A549 (cell line): ENCODE measurements at regions not wholly inside any gene's neighbourhood (a gene's known extent, or its start where the extent isn't known, plus 50 kb on each side); places are given as distances from the start of the nearest gene placed in this dataset.

Experiments
- ATAC-seq, 2 experiments: fragments of 200-7000 bp in 1 of 2; fragments of >200 bp in 1 of 2; cut with Nextera tagmentation in 1 of 2; cut with Tn5 transposase in 1 of 2; 3 replicates each; pipeline versions ENCODE4 v1.8.0 to v1.9.1; 2018 to 2020; ENCODE audit warnings: mild to moderate bottlenecking in 1 of 2, moderate library complexity in 1 of 2
- CTCF ChIA-PET: fragments of 300-600 bp; sonication (Branson Sonifier 250); formaldehyde crosslinking; extraction: SDS; loops from one replicate; lab custom pipeline; 2021; ENCODE audit warnings: antibody characterized with exemption, inconsistent platforms; lab: Yijun Ruan, JAX
- POLR2A ChIA-PET: fragments of 350-600 bp; formaldehyde crosslinking; extraction: SDS; loops from one replicate; lab custom pipeline; 2021; ENCODE audit warnings: antibody characterized with exemption, inconsistent platforms; lab: Yijun Ruan, JAX
- DNase-seq, 2 experiments: peaks; one replicate each; pipeline versions ENCODE4 v3.0.0 to v3.0.0-alpha.2; 2011 to 2016; ENCODE audit warnings: low read depth in 1 of 2, low spot score in 1 of 2
- FAIRE-seq: peaks from 2 replicates; lab custom pipeline; 2011; peaks lifted over from hg19 to GRCh38; lab: Jason Lieb, UNC
- H3K27ac ChIP-seq, 2 experiments: fragments of >200 bp; sonication (Bioruptor Twin); formaldehyde crosslinking; 3 replicates each; pipeline ENCODE4 v1.5.1; 2016 to 2017
- H3K4me1 ChIP-seq: fragments of >200 bp; sonication (Bioruptor Twin); formaldehyde crosslinking; 3 replicates; pipeline ENCODE4 v1.6.1; 2016
- H3K4me2 ChIP-seq: fragments of >200 bp; sonication (Bioruptor Twin); formaldehyde crosslinking; 3 replicates; pipeline ENCODE4 v1.6.1; 2016
- H3K4me3 ChIP-seq: fragments of >200 bp; sonication (Bioruptor Twin); formaldehyde crosslinking; 3 replicates; pipeline ENCODE4 v1.5.1; 2016
- H3K9me3 ChIP-seq: fragments of >200 bp; sonication (Bioruptor Twin); formaldehyde crosslinking; 3 replicates; pipeline ENCODE4 v1.6.1; 2016
- ATOH8 ChIP-seq: fragments of 250-450 bp; sonication (Bioruptor Pico); IDR thresholded peaks from 2 replicates; pipeline ENCODE4 v1.5.0; 2020; ENCODE audit warnings: low read depth, mild to moderate bottlenecking, moderate library complexity
- BCL3 ChIP-seq: fragments of >200 bp; sonication (Bioruptor Twin); formaldehyde crosslinking; IDR thresholded peaks from 3 replicates; pipeline ENCODE4 v1.6.1; 2016
- BHLHE40 ChIP-seq: IDR thresholded peaks from 2 replicates; pipeline ENCODE4 v1.6.1; 2012; ENCODE audit warnings: low read depth, low read length, inconsistent platforms
- CBX8 ChIP-seq: fragments of 200-600 bp; sonication (generic); IDR thresholded peaks from 2 replicates; pipeline ENCODE4 v1.6.1; 2016
- CEBPB ChIP-seq, 2 experiments: fragments of >200 bp in 1 of 2; sonication (Bioruptor Twin) in 1 of 2; formaldehyde crosslinking in 1 of 2; IDR thresholded peaks; 2 replicates each; pipeline ENCODE4 v1.6.1; 2012 to 2016
- E2F6 ChIP-seq: IDR thresholded peaks from 2 replicates; pipeline ENCODE4 v1.6.1; 2012; ENCODE audit warnings: low read depth, borderline replicate concordance
- EHF ChIP-seq: fragments of 250-450 bp; sonication (Bioruptor Pico); IDR thresholded peaks from 2 replicates; pipeline ENCODE4 v1.5.0; 2020; ENCODE audit warnings: mild to moderate bottlenecking
- ESRRA ChIP-seq: fragments of 150-350 bp; IDR thresholded peaks from 2 replicates; pipeline ENCODE4 v1.6.1; 2014; ENCODE audit warnings: mild to moderate bottlenecking, low read length, borderline replicate concordance
- FOXS1 ChIP-seq: fragments of 250-450 bp; sonication (Bioruptor Pico); IDR thresholded peaks from 2 replicates; pipeline ENCODE4 v1.5.0; 2020; ENCODE audit warnings: mild to moderate bottlenecking, moderate library complexity
- HDAC2 ChIP-seq: fragments of 200-600 bp; sonication (generic); IDR thresholded peaks from 2 replicates; pipeline ENCODE4 v1.6.1; 2016
- HES2 ChIP-seq: fragments of >200 bp; sonication (Bioruptor Twin); formaldehyde crosslinking; IDR thresholded peaks from 2 replicates; pipeline ENCODE4 v1.6.1; 2016
- HMGXB4 ChIP-seq: fragments of 250-450 bp; sonication (Bioruptor Pico); IDR thresholded peaks from 2 replicates; pipeline ENCODE4 v1.5.0; 2021; ENCODE audit warnings: mild to moderate bottlenecking, moderate library complexity, borderline replicate concordance
- HOXB5 ChIP-seq: fragments of 250-450 bp; sonication (Bioruptor Pico); IDR thresholded peaks from 2 replicates; pipeline ENCODE4 v1.5.0; 2020; ENCODE audit warnings: mild to moderate bottlenecking, moderate library complexity
- JUN ChIP-seq, 2 experiments: fragments of >200 bp; sonication (Bioruptor Twin); formaldehyde crosslinking; IDR thresholded peaks; 2 replicates in 1 of 2; 3 replicates in 1 of 2; pipeline ENCODE4 v1.6.1; 2016 to 2017
- KDM1A ChIP-seq: fragments of 200-600 bp; sonication (generic); IDR thresholded peaks from 2 replicates; pipeline ENCODE4 v1.6.1; 2016; ENCODE audit warnings: low read depth, mild to moderate bottlenecking
- KDM5A ChIP-seq: fragments of 200-600 bp; sonication (generic); IDR thresholded peaks from 2 replicates; pipeline ENCODE4 v1.6.1; 2016; ENCODE audit warnings: antibody characterized with exemption, mild to moderate bottlenecking
- MAZ ChIP-seq: fragments of 150-350 bp; IDR thresholded peaks from 2 replicates; pipeline ENCODE4 v1.6.1; 2014; ENCODE audit warnings: antibody characterized with exemption, low read depth, low read length, borderline replicate concordance
- NFE2L2 ChIP-seq: fragments of 150-350 bp; conservative IDR thresholded peaks from 2 replicates; pipeline ENCODE4 v1.6.1; 2014; ENCODE audit warnings: low read length
- NR3C1 ChIP-seq: fragments of >200 bp; sonication (Bioruptor Twin); formaldehyde crosslinking; IDR thresholded peaks from 3 replicates; pipeline ENCODE4 v1.6.1; 2017
- PBX3 ChIP-seq: IDR thresholded peaks from 2 replicates; pipeline ENCODE4 v1.6.1; 2012
- PHF8 ChIP-seq: fragments of 200-600 bp; sonication (generic); IDR thresholded peaks from 2 replicates; pipeline ENCODE4 v1.6.1; 2016; ENCODE audit warnings: low read depth, mild to moderate bottlenecking, antibody characterized with exemption, moderate library complexity, borderline replicate concordance
- POLR2A ChIP-seq: IDR thresholded peaks from 2 replicates; pipeline ENCODE4 v1.6.1; 2012; ENCODE audit warnings: mild to moderate bottlenecking, low read length
- RNF2 ChIP-seq: fragments of 200-600 bp; sonication (generic); IDR thresholded peaks from 2 replicates; pipeline ENCODE4 v1.6.1; 2016; ENCODE audit warnings: low read depth, mild to moderate bottlenecking, antibody characterized with exemption, moderate library complexity, borderline replicate concordance
- SMC3 ChIP-seq: fragments of >200 bp; sonication (Bioruptor Twin); formaldehyde crosslinking; IDR thresholded peaks from 3 replicates; pipeline ENCODE4 v1.6.1; 2018; ENCODE audit warnings: inconsistent platforms
- TFCP2L1 ChIP-seq: fragments of 250-450 bp; sonication (Bioruptor Pico); IDR thresholded peaks from 2 replicates; pipeline ENCODE4 v1.5.0; 2021; ENCODE audit warnings: mild to moderate bottlenecking
- TP53 ChIP-seq: fragments of 250-450 bp; sonication (Bioruptor Pico); IDR thresholded peaks from 2 replicates; pipeline ENCODE4 v1.5.0; 2021; ENCODE audit warnings: mild to moderate bottlenecking, moderate library complexity
- USF2 ChIP-seq: fragments of 450-650 bp; IDR thresholded peaks from 2 replicates; pipeline ENCODE4 v1.6.1; 2014; ENCODE audit warnings: antibody characterized with exemption
- ZC3H11A ChIP-seq: fragments of 450-650 bp; IDR thresholded peaks from 2 replicates; pipeline ENCODE4 v1.6.1; 2014; ENCODE audit warnings: antibody characterized with exemption, mild to moderate bottlenecking
- ZFP36 ChIP-seq: fragments of 450-650 bp; IDR thresholded peaks from 2 replicates; pipeline ENCODE4 v1.6.1; 2014; ENCODE audit warnings: borderline replicate concordance; ENCODE audit not compliant: partially characterized antibody
- ZNF302 ChIP-seq: fragments of 250-450 bp; sonication (Bioruptor Pico); IDR thresholded peaks from 2 replicates; pipeline ENCODE4 v1.9.0; 2021; ENCODE audit warnings: inconsistent platforms, mild to moderate bottlenecking, moderate library complexity
- ZSCAN20 ChIP-seq: fragments of 250-450 bp; sonication (Bioruptor Pico); IDR thresholded peaks from 2 replicates; pipeline ENCODE4 v1.8.0; 2022; ENCODE audit warnings: mild to moderate bottlenecking, moderate library complexity
- WGBS: methylation state at CpG from one replicate; pipeline ENCODE4 v1.1.6; 2017; ENCODE audit errors: missing lambda C conversion rate; 5-methylcytosine and 5-hydroxymethylcytosine counted together

- TF ChIP-seq HMGXB4 (CRISPR knock-in tag) (no peak), ZFP36 (no peak), HES2 (no peak), HOXB5 (CRISPR knock-in tag) (no peak), BCL3 (no peak), SMC3 (no peak), CEBPB (IDR thresholded peaks at IDR 0.05) (no peak)
These were observed 862.6 kb downstream of the USP25 start (continued) for GRCh38 chr21:16592381-16592780.

- H3K4me1 ChIP-seq = peaks cover 3% of the 10 kb centered on the region; the same call in 2 of the 3 replicates
- no peak overlapping the region for H3K27ac ChIP-seq
- no peak overlapping the region for H3K4me2 ChIP-seq
- WGBS = 55% methylated on average over 1 of the region's 1 CpG
- ATAC-seq (no peak), FAIRE-seq (no peak), DNase-seq (no peak)
- POLR2A ChIA-PET = no interaction called here
- no peaks in the 10 kb centered on the region for H3K9me3 ChIP-seq
- CTCF ChIA-PET = no interaction called here
- no peak for TF ChIP-seq FOXS1 (CRISPR knock-in tag)
- TF ChIP-seq BHLHE40 = no peak
- TF ChIP-seq HOXB5 (CRISPR knock-in tag) = no peak
- no peak for TF ChIP-seq NR3C1
- no peak for TF ChIP-seq TFCP2L1
- TF ChIP-seq MAZ = no peak
- no peak for TF ChIP-seq RNF2
- TF ChIP-seq ZFP36 = no peak
- no peak for TF ChIP-seq ESRRA
- no peak for TF ChIP-seq ATOH8 (CRISPR knock-in tag)
- no peak for TF ChIP-seq ZSCAN20 (CRISPR knock-in tag)
- no peak for TF ChIP-seq HES2
- TF ChIP-seq KDM5A = no peak
- no peak for TF ChIP-seq PHF8
- no peak overlapping the region for H3K4me3 ChIP-seq
These were observed 864.4 kb downstream of the USP25 start for GRCh38 chr21:16594191-16594590.

- Histone ChIP-seq H3K4me3 (no peak overlapping the region), H3K4me1 (no peaks in the 10 kb centered on the region), H3K4me2 (no peak overlapping the region), H3K9me3 (no peaks in the 10 kb centered on the region), H3K27ac (no peak overlapping the region)
- WGBS = 89% methylated on average over 4 of the region's 4 CpGs
- ChIA-PET POLR2A (no interaction called here), CTCF (no interaction called here)
- no peak for ATAC-seq
- TF ChIP-seq ZSCAN20 (CRISPR knock-in tag) = no peak
- TF ChIP-seq ZC3H11A = no peak
- no peak for TF ChIP-seq USF2
- no peak for TF ChIP-seq CBX8
- TF ChIP-seq JUN (IDR thresholded peaks at IDR 0.05) = no peak
- no peak for TF ChIP-seq NFE2L2
- no peak for TF ChIP-seq ZNF302 (CRISPR knock-in tag)
- no peak for TF ChIP-seq POLR2A
- no peak for TF ChIP-seq HDAC2
- no peak for TF ChIP-seq PBX3
- no peak for TF ChIP-seq EHF (CRISPR knock-in tag)
- no peak for TF ChIP-seq E2F6
- no peak for TF ChIP-seq TP53 (CRISPR knock-in tag)
- TF ChIP-seq KDM5A = no peak
- TF ChIP-seq KDM1A = no peak
- no peak for DNase-seq
- no peak for FAIRE-seq
These were observed 866.6 kb downstream of the USP25 start for GRCh38 chr21:16596369-16596768.
